Endodermal cell (in vitro differentiated cells): ENCODE measurements at regions not wholly inside any gene's neighbourhood (a gene's known extent, or its start where the extent isn't known, plus 50 kb on each side); places are given as distances from the start of the nearest gene placed in this dataset.

Experiments
- DNase-seq: peaks from one replicate; pipeline ENCODE4 v3.0.0-alpha.2; 2017
- H3K27ac ChIP-seq: 2 replicates; pipeline ENCODE4 v1.5.1; 2013; ENCODE audit warnings: mild to moderate bottlenecking, low read depth, low read length, moderate library complexity
- H3K27me3 ChIP-seq: 2 replicates; pipeline ENCODE4 v1.6.1; 2013; ENCODE audit warnings: mild to moderate bottlenecking, low read length, moderate library complexity; ENCODE audit not compliant: insufficient read depth, control insufficient read depth, poor library complexity, severe bottlenecking
- H3K36me3 ChIP-seq: 2 replicates; pipeline ENCODE4 v1.7.0; 2013; ENCODE audit warnings: mild to moderate bottlenecking, low read length, moderate library complexity; ENCODE audit not compliant: control insufficient read depth, insufficient read depth
- H3K4me1 ChIP-seq: one replicate; pipeline ENCODE4 v1.7.0; 2013; ENCODE audit warnings: low read length; ENCODE audit not compliant: control insufficient read depth, insufficient read depth
- H3K4me3 ChIP-seq: 2 replicates; pipeline ENCODE4 v1.5.1; 2013; ENCODE audit warnings: mild to moderate bottlenecking, low read length, moderate library complexity
- H3K9ac ChIP-seq: 2 replicates; pipeline ENCODE4 v1.6.1; 2013; ENCODE audit warnings: mild to moderate bottlenecking, low read length, moderate library complexity; ENCODE audit not compliant: poor library complexity, severe bottlenecking; ENCODE audit errors: extremely low read depth
- H3K9me3 ChIP-seq: 2 replicates; pipeline ENCODE4 v1.6.1; 2013; ENCODE audit warnings: mild to moderate bottlenecking, low read length, moderate library complexity; ENCODE audit not compliant: control insufficient read depth
- H3K27ac Mint-ChIP-seq: 2 replicates; pipeline ENCODE4 v1.8.0; 2020; ENCODE audit warnings: mixed read lengths
- H3K27me3 Mint-ChIP-seq: 2 replicates; pipeline ENCODE4 v1.8.0; 2021; ENCODE audit warnings: mild to moderate bottlenecking, mixed read lengths; ENCODE audit not compliant: insufficient read depth
- H3K36me3 Mint-ChIP-seq: 2 replicates; pipeline ENCODE4 v1.8.0; 2020; ENCODE audit warnings: low read depth, mixed read lengths
- H3K4me1 Mint-ChIP-seq: 2 replicates; pipeline ENCODE4 v1.8.0; 2020; ENCODE audit warnings: mixed read lengths
- H3K4me3 Mint-ChIP-seq: 2 replicates; pipeline ENCODE4 v1.8.0; 2020; ENCODE audit warnings: mild to moderate bottlenecking, moderate library complexity, mixed read lengths
- H3K9me3 Mint-ChIP-seq: 2 replicates; pipeline ENCODE4 v1.8.0; 2020; ENCODE audit warnings: mild to moderate bottlenecking, mixed read lengths
- WGBS, 2 experiments: methylation state at CpG; one replicate each; pipeline versions ENCODE4 v1.1.5 to v1.1.7; 2013; ENCODE audit warnings: missing lambda C conversion rate in 2 of 2, mixed read lengths in 1 of 2; ENCODE audit not compliant: insufficient coverage in 1 of 2, insufficient read length in 1 of 2; 5-methylcytosine and 5-hydroxymethylcytosine counted together
- TF ChIP-seq, protein P1 (sequence below): fragments of 200-600 bp; sonication (generic); conservative IDR thresholded peaks from 2 replicates; pipeline ENCODE4 v1.5.0; 2021; ENCODE audit warnings: antibody characterized with exemption, mild to moderate bottlenecking

DNA sequence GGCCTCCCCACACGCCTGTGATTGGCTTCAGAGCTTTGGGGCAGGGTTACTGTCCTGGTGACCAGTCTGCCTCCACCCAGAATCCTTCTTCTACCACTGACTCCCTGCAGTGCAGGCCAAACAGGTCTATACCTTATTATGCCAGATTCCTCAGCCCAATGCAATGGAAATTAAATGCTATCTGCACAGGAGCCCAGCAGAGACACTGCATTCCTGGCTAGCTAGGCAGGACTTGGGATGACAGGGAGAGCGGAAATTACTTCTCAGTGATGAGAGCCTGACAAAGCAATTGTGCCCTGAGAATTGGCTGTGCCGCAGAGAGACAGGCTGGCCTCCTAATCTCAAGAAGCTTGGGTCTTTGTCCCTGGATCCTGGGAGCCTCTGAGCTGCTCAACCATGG is 143.8 kb upstream of the NCAM1 start:
- Histone ChIP-seq H3K36me3 (no peaks in the 10 kb centered on the region), H3K9ac (no peak overlapping the region), H3K4me1 (peaks cover 15% of the 10 kb centered on the region), H3K9me3 (peaks cover 12% of the 10 kb centered on the region), H3K27ac (no peak overlapping the region), H3K27me3 (peaks cover 41% of the 10 kb centered on the region), H3K4me3 (no peak overlapping the region)
- WGBS, 2 experiments, result 47 to 86% methylated on average over 1 to 3 of the region's 3 CpGs
- Mint-ChIP-seq H3K4me1 (peaks cover 37% of the 10 kb centered on the region), H3K9me3 (peaks cover 12% of the 10 kb centered on the region), H3K4me3 (no peak overlapping the region), H3K27ac (no peak overlapping the region), H3K36me3 (no peaks in the 10 kb centered on the region), H3K27me3 (peaks cover 64% of the 10 kb centered on the region)
- DNase-seq, result peak; percentile 81
- TF ChIP-seq, protein P1, sequence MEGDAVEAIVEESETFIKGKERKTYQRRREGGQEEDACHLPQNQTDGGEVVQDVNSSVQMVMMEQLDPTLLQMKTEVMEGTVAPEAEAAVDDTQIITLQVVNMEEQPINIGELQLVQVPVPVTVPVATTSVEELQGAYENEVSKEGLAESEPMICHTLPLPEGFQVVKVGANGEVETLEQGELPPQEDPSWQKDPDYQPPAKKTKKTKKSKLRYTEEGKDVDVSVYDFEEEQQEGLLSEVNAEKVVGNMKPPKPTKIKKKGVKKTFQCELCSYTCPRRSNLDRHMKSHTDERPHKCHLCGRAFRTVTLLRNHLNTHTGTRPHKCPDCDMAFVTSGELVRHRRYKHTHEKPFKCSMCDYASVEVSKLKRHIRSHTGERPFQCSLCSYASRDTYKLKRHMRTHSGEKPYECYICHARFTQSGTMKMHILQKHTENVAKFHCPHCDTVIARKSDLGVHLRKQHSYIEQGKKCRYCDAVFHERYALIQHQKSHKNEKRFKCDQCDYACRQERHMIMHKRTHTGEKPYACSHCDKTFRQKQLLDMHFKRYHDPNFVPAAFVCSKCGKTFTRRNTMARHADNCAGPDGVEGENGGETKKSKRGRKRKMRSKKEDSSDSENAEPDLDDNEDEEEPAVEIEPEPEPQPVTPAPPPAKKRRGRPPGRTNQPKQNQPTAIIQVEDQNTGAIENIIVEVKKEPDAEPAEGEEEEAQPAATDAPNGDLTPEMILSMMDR, result no peak

DNA sequence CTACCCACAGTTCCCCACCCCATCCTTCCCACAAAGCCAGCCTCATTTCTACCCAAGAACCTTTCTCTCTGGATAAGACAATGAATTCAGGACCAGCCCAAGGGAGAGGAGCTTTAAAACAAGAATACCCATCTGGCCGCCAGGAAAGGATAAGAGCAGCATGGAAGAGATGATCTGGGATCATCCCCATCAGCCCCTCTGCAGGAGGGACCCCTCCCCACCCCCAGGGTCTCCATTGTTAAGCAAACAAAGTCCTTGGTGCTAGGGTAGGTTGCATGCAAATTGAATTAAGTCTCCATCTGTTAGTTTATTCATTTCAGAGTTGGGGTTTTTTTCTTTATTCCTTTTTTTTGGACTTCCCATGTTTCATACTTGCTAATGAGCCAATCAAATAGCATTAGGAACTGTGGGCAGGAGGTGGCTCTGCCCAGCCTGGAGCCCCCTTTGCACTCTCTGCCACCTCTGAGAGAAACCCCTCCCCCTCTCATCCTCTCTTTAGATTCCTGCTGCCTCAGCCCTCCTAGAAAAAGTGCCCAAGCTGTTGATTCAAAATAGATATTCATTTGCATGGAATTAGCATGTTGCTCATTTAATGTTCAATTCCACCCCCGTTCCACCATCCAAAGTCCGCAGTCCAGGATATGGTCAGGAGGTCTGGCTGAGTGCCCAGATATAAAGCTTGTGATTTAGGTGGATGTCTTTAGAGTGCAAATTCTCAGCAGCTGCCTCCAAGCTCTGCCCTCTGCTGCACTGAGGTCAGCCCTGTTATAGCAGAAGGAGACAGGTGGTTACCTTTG is 138.5 kb upstream of the NCAM1 start:
- H3K27ac ChIP-seq, result peak overlapping the region; percentile 21
- no peak overlapping the region for H3K9ac ChIP-seq
- peaks cover 85% of the 10 kb centered on the region for H3K27me3 ChIP-seq
- H3K36me3 Mint-ChIP-seq, result no peaks in the 10 kb centered on the region
- H3K27me3 Mint-ChIP-seq, result peaks cover 82% of the 10 kb centered on the region
- no peak overlapping the region for H3K27ac Mint-ChIP-seq
- peak; percentile 93 for DNase-seq
- no peaks in the 10 kb centered on the region for H3K36me3 ChIP-seq
- H3K4me1 ChIP-seq, result peaks cover 21% of the 10 kb centered on the region
- peaks cover 25% of the 10 kb centered on the region for H3K9me3 Mint-ChIP-seq
- H3K4me1 Mint-ChIP-seq, result peaks cover 49% of the 10 kb centered on the region
- peaks cover 31% of the 10 kb centered on the region for H3K9me3 ChIP-seq
- TF ChIP-seq, protein P1, result no peak
- WGBS, 2 experiments, result 11 to 21% methylated on average over 2 to 3 of the region's 3 CpGs
- H3K4me3 ChIP-seq, result no peak overlapping the region
- H3K4me3 Mint-ChIP-seq, result no peak overlapping the region

DNA sequence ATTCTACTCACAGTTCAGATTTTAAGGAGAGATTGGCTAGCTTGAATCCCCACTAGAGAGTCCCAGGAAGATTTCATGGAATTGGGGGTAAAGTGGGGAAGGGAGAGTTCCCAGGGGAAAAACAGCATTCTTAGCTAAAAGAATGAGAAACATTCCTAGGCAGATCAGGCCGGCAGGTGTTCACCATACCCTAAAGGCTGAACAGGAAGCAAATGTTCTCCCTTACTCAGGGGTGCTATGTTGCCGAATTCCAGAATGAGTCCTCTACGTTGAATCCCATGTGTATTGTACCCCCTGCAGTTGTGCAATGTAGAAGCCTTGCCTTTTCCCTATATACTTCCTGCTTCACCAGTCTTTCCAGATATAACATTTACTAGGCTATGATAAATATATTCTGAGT is 135.2 kb upstream of the NCAM1 start:
- Mint-ChIP-seq H3K27ac (no peak overlapping the region), H3K4me1 (peaks cover 34% of the 10 kb centered on the region), H3K4me3 (no peak overlapping the region), H3K9me3 (peaks cover 17% of the 10 kb centered on the region), H3K36me3 (no peaks in the 10 kb centered on the region), H3K27me3 (peaks cover 90% of the 10 kb centered on the region)
- Histone ChIP-seq H3K27me3 (peaks cover 81% of the 10 kb centered on the region), H3K9me3 (peaks cover 19% of the 10 kb centered on the region), H3K27ac (no peak overlapping the region), H3K36me3 (no peaks in the 10 kb centered on the region), H3K9ac (no peak overlapping the region), H3K4me3 (no peak overlapping the region), H3K4me1 (peaks cover 11% of the 10 kb centered on the region)
- peak; percentile 74 for DNase-seq
- TF ChIP-seq, protein P1, result no peak
- WGBS, 2 experiments, result 59 to 63% methylated on average over 3 of the region's 3 CpGs
